HG03378 (cell line): ENCODE measurements at regions not wholly inside any gene's neighbourhood (a gene's known extent, or its start where the extent isn't known, plus 50 kb on each side); places are given as distances from the start of the nearest gene placed in this dataset.

Experiments used
- ATAC-seq: cut with Tn5 transposase; IDR thresholded peaks from one replicate; pipeline ENCODE4 v1.9.1; 2021; ENCODE audit warnings: mild to moderate bottlenecking, moderate library complexity; ENCODE audit not compliant: unreplicated experiment

GRCh38 chr12:84807249-84807648 is 105.3 kb downstream of the SLC6A15 start:
- no peak for ATAC-seq

DNA sequence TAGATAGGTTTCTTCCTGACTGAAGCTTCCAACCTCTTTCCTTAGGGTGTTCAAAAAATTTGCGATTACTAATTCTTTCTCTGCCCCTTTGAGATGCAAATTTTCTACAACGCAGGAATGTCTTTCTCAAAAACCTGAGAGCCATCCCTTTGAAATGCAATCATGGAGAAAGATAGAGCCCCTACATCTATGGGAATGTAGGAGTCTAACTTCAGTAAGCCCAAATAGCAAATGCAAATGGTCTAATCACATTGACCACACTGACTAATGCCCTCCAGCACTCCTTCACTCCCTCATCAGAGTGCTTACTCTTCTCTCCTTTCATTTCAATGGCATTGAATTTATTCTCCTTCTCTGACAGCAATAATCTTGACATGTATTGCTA is 107.1 kb downstream of the SLC6A15 start:
- no peak for ATAC-seq

- ATAC-seq = no peak
Observed at GRCh38 chr12:84804691-84805473, 107.7 kb downstream of the SLC6A15 start.

- ATAC-seq = no peak
Observed at GRCh38 chr12:84803661-84804060, 108.9 kb downstream of the SLC6A15 start.

DNA sequence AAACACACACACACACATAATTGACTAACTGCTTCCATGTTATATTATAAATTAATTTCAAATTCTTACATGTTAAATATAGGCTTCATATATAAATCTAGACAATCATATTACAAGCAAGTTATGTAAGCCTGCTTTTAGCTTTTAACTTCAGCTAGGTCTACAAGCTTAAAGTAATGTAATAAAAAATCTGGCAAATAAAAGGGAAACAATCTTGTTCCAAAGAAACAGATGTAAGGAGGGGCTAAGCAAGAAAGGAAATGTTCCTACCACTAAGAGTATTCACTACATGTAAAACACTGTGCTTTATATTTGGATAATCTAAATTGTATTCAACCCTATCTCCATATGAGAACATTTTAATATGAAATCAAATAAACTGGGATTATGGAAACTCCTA is 110.4 kb downstream of the SLC6A15 start:
- no peak for ATAC-seq

DNA sequence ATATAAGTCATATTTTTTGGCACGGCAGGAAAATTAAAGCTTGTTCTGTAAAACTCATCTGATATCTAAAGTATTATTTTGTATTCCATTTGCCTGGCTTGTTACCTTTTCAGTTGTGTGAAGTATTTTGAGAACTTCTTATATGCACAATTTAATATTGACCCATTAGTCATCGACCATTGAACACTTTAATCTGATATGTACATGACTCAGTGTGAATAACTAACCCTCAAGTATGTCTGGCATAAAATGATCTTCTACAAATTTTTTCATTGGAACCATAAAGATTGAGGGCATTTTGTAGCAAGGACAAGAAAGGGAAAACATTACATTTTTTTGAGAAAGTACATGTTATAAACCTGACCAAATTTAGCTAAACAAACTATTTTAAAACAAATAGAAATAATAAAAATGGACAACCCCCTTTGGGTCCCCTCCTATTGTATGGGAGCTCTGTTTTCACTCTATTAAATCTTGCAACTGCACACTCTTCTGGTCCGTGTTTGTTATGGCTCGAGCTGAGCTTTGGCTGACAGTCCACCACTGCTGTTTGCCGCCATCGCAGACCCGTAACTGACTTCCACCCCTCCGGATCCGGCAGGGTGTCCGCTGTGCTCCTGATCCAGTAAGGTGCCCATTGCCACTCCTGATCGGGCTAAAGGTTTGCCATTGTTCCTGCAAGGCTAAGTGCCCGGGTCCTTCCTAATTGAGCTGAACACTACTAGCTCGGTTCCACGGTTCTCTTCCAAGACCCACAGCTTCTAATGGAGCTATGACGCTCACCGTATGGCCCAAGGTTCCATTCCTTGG is 118.8 kb downstream of the SLC6A15 start:
- ATAC-seq = no peak

- ATAC-seq = no peak
Observed at GRCh38 chr12:84791444-84791843, 121.2 kb downstream of the SLC6A15 start.

DNA sequence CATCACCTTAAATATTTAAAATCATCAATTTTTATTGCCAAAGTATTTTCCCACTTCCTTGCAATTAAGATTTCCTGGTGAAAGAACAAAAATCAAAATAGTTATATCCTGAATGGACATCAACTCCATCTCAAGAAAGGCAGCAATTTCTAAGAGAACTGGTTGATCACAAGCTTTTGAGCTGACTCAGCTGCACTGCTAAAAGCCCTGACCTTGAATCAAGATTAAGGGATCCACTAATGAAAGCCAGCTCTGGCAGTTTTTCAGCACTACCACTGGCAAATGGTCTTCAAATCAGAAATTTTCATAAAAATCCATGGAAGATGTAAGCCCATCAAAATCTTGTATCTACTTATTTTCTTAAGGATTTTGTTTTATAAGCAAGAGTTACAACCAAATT is 123.4 kb downstream of the SLC6A15 start:
- no peak for ATAC-seq

DNA sequence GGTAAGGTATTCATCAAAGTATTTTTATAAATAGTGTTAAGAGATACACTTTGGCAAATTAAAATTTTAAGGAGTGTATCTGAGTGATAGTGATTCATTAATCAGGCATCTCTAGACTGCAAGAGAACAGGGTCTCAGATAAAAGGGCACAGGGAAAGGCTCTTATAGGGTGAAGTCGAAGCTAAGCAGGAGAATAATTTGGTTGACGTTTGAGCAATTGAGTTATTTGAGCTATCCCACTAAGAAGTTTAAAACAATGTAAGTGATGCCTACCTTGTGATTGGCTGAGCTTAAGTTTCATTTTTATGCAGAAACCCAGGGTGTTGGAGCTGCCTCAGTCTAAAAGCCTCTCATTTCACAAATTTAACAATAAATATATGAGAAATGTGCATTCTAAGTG is 125.3 kb downstream of the SLC6A15 start:
- no peak for ATAC-seq

- no peak for ATAC-seq
Observed at GRCh38 chr12:84786622-84787021, 126.0 kb downstream of the SLC6A15 start.

- ATAC-seq = no peak
Observed at GRCh38 chr12:84785951-84786350, 126.6 kb downstream of the SLC6A15 start.

DNA sequence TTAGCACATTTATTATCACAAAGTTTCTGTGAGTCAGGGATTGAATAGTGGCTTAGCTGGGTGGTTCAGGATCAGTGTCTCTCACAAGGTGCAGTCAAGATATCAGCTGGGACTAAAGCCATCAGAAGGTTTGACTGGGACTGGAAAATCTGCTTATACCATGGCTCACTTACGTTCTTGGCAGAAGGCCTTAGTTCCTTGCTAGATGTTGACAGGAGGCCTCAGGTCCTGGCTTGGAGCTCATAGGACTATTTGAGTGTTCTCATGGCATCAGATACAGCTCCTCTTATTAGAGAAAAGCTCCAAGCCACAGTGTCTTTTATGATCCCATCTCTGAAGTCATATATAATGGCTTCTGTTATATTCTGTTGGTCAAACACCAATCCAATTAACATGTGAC is 127.3 kb downstream of the SLC6A15 start:
- ATAC-seq = no peak

DNA sequence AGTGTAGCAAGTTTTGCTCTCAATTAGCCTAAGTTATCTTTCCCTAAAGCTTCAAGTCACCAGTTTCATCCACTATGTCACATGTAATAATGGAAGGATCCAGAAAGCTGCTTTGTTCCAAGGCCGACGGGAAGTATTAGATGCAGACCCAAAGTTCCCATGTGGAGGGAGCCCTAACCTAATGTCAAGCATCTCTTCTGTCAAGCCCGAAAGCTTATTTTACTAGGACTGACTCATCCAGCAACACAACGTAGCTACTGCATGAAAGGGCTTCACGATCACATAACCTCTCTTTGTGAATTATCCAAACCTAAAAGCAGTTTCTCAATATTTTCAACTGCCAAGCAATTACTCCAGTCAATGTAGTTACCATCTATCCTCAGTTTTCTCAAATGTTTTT is 133.4 kb downstream of the SLC6A15 start:
- no peak for ATAC-seq

DNA sequence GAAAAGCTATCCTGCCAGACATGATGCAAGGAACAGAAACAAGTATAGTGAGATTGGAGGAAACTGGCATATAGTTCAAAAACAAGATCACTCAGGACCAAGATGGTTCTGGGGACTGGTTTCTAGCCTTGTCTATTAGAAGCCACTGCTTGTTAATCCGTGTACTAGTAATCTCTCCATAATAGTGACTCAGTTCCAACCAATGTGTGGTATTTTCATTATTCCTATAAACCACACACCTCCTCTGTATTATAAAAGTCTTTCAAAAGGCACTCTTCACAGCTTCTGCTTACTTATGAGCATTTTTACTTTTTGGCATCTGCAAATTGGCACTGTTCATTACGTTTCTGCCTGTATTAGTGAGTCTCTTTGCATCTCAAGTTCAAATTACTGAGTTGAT is 140.3 kb downstream of the SLC6A15 start:
- ATAC-seq = no peak

DNA sequence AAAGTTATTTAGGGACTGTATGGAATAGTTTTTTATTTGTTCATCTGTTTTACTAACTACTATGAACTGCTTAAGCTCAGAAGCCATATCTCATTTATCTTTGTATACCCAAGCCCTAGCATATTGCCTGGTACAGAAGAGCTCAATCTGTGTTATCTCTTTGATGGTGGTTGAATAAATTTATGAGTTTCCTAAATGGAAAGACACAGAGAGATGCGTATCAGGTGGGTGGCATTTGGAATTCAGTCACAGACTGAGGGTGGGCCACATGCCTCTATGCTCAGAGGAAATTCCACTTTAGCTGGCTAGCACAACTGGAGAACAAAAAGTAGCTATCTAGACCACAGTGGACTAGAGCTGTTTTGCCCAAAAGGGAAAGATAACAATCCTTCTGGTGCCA is 145.5 kb downstream of the SLC6A15 start:
- ATAC-seq = no peak

- ATAC-seq = no peak
Observed at GRCh38 chr12:84766375-84766774, 146.2 kb downstream of the SLC6A15 start.

- no peak for ATAC-seq
Observed at GRCh38 chr12:84764001-84764400, 148.6 kb downstream of the SLC6A15 start.

GRCh38 chr12:84763107-84763506 is 149.5 kb downstream of the SLC6A15 start:
- no peak for ATAC-seq

DNA sequence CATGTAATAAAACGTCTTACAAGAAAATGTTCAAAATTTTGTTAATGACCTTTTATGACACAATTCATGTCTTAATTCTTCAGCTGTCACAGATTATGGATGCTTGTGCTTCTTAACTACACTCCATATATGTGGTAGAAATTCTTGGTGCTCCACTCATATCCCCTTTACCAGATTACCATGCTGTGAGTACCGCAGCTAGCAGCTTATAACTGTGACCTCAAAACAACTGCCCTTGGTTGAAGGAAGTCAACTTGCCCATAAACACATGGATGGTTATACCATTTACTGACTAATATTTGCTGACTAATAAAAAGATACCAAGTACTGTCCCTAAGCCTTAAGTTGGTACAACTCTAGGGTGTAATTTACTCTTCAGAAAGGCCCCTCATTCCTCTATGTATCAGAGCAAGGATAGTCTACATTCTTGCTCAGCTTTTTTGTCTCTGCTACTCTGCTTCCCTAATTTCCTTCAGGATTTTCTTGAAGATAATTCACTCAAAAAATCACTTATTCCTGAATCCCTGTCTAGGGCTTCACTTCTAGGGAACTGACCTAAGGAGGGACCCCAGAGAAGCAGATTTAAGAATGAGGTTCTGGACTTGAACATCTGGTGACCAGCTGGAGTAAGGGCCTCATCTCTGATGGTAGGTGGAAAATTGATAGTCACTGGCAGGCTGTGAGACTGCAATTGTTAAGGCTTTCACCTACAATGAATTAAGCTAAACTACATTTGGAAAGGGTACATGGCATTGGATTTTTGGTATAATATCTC is 152.3 kb downstream of the SLC6A15 start:
- no peak for ATAC-seq

GRCh38 chr12:84757978-84758377 is 154.6 kb downstream of the SLC6A15 start:
- no peak for ATAC-seq

- ATAC-seq = no peak
Observed at GRCh38 chr12:84756961-84757360, 155.6 kb downstream of the SLC6A15 start.

DNA sequence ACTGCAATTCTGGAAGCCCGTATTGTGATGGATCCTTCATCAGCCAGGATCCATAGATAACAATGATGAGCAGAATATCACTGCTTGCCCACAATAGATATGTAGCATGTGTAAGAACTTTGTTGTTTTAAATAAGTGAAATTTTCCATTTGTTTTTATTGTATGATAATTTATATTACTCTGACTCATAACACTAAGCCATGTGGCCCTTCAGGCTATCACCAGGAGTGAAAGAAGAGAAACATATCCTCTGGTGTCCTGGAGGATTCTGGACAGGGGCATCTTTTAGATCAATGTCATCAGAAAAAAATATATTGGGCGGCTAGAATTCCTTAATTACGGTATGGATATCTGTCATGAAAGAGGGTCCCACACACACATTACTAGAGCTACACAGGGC is 167.5 kb downstream of the SLC6A15 start:
- ATAC-seq = no peak
